ENCODE measurements at regions not wholly inside any gene's neighbourhood (a gene's known extent, or its start where the extent isn't known, plus 50 kb on each side); places are given as distances from the start of the nearest gene placed in this dataset.

- no peak for ATAC-seq
- no peaks in the 10 kb centered on the region for H3K79me2 ChIP-seq (replicated peaks; ENCODE audit: insufficient read depth)
- no peak overlapping the region for H3K27ac ChIP-seq (ENCODE audit: low read depth)
- Mint-ChIP-seq H3K36me3 (ENCODE audit: low read depth) (no peaks in the 10 kb centered on the region), H3K4me3 (no peak overlapping the region), H3K9me3 (no peaks in the 10 kb centered on the region), H3K4me1 (peaks cover 14% of the 10 kb centered on the region), H3K27ac (no peak overlapping the region), H3K27me3 (ENCODE audit: insufficient read depth, low read depth, poor library complexity) (no peaks in the 10 kb centered on the region)
- TF ChIP-seq CREB1 (CRISPR knock-in tag; IDR thresholded peaks at IDR 0.05; ENCODE audit: low read depth) (no peak), JUNB (IDR thresholded peaks at IDR 0.05; ENCODE audit: unreplicated experiment) (no peak), EZH2phosphoT487 (IDR thresholded peaks at IDR 0.05; ENCODE audit: unreplicated experiment) (no peak), ZNF331 (CRISPR knock-in tag; IDR thresholded peaks at IDR 0.05; ENCODE audit: low read depth) (no peak), ETS1 (IDR thresholded peaks at IDR 0.05) (no peak), POLR2AphosphoS5 (IDR thresholded peaks at IDR 0.05; ENCODE audit: low read depth) (no peak), STAT1 (IDR thresholded peaks at IDR 0.05; ENCODE audit: unreplicated experiment) (no peak), ZNF114 (CRISPR knock-in tag; IDR thresholded peaks at IDR 0.05) (no peak), EZH2 (IDR thresholded peaks at IDR 0.05; ENCODE audit: low read depth, unreplicated experiment) (no peak), NANOG (IDR thresholded peaks at IDR 0.05; ENCODE audit: borderline replicate concordance) (no peak), CTCF (conservative IDR thresholded peaks at IDR 0.05; ENCODE audit: low read depth in 2 of 2) (no peak)
- TF ChIP-seq, protein P1, sequence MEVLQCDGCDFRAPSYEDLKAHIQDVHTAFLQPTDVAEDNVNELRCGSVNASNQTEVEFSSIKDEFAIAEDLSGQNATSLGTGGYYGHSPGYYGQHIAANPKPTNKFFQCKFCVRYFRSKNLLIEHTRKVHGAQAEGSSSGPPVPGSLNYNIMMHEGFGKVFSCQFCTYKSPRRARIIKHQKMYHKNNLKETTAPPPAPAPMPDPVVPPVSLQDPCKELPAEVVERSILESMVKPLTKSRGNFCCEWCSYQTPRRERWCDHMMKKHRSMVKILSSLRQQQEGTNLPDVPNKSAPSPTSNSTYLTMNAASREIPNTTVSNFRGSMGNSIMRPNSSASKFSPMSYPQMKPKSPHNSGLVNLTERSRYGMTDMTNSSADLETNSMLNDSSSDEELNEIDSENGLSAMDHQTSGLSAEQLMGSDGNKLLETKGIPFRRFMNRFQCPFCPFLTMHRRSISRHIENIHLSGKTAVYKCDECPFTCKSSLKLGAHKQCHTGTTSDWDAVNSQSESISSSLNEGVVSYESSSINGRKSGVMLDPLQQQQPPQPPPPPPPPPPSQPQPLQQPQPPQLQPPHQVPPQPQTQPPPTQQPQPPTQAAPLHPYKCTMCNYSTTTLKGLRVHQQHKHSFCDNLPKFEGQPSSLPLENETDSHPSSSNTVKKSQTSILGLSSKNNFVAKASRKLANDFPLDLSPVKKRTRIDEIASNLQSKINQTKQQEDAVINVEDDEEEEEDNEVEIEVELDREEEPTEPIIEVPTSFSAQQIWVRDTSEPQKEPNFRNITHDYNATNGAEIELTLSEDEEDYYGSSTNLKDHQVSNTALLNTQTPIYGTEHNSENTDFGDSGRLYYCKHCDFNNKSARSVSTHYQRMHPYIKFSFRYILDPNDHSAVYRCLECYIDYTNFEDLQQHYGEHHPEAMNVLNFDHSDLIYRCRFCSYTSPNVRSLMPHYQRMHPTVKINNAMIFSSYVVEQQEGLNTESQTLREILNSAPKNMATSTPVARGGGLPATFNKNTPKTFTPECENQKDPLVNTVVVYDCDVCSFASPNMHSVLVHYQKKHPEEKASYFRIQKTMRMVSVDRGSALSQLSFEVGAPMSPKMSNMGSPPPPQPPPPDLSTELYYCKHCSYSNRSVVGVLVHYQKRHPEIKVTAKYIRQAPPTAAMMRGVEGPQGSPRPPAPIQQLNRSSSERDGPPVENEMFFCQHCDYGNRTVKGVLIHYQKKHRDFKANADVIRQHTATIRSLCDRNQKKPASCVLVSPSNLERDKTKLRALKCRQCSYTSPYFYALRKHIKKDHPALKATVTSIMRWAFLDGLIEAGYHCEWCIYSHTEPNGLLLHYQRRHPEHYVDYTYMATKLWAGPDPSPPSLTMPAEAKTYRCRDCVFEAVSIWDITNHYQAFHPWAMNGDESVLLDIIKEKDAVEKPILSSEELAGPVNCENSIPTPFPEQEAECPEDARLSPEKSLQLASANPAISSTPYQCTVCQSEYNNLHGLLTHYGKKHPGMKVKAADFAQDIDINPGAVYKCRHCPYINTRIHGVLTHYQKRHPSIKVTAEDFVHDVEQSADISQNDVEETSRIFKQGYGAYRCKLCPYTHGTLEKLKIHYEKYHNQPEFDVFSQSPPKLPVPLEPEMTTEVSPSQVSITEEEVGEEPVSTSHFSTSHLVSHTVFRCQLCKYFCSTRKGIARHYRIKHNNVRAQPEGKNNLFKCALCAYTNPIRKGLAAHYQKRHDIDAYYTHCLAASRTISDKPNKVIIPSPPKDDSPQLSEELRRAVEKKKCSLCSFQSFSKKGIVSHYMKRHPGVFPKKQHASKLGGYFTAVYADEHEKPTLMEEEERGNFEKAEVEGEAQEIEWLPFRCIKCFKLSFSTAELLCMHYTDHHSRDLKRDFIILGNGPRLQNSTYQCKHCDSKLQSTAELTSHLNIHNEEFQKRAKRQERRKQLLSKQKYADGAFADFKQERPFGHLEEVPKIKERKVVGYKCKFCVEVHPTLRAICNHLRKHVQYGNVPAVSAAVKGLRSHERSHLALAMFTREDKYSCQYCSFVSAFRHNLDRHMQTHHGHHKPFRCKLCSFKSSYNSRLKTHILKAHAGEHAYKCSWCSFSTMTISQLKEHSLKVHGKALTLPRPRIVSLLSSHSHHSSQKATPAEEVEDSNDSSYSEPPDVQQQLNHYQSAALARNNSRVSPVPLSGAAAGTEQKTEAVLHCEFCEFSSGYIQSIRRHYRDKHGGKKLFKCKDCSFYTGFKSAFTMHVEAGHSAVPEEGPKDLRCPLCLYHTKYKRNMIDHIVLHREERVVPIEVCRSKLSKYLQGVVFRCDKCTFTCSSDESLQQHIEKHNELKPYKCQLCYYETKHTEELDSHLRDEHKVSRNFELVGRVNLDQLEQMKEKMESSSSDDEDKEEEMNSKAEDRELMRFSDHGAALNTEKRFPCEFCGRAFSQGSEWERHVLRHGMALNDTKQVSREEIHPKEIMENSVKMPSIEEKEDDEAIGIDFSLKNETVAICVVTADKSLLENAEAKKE (CRISPR knock-in tag; IDR thresholded peaks at IDR 0.05), result no peak
- TF ChIP-seq, protein P2, sequence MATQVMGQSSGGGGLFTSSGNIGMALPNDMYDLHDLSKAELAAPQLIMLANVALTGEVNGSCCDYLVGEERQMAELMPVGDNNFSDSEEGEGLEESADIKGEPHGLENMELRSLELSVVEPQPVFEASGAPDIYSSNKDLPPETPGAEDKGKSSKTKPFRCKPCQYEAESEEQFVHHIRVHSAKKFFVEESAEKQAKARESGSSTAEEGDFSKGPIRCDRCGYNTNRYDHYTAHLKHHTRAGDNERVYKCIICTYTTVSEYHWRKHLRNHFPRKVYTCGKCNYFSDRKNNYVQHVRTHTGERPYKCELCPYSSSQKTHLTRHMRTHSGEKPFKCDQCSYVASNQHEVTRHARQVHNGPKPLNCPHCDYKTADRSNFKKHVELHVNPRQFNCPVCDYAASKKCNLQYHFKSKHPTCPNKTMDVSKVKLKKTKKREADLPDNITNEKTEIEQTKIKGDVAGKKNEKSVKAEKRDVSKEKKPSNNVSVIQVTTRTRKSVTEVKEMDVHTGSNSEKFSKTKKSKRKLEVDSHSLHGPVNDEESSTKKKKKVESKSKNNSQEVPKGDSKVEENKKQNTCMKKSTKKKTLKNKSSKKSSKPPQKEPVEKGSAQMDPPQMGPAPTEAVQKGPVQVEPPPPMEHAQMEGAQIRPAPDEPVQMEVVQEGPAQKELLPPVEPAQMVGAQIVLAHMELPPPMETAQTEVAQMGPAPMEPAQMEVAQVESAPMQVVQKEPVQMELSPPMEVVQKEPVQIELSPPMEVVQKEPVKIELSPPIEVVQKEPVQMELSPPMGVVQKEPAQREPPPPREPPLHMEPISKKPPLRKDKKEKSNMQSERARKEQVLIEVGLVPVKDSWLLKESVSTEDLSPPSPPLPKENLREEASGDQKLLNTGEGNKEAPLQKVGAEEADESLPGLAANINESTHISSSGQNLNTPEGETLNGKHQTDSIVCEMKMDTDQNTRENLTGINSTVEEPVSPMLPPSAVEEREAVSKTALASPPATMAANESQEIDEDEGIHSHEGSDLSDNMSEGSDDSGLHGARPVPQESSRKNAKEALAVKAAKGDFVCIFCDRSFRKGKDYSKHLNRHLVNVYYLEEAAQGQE (IDR thresholded peaks at IDR 0.05; ENCODE audit: unreplicated experiment), result no peak
- no peak for DNase-seq (ENCODE audit: low spot score)
- no peak overlapping the region for H3K4me2 ChIP-seq
- no peaks in the 10 kb centered on the region for H3K4me1 ChIP-seq (ENCODE audit: insufficient read depth)
- no peak overlapping the region for H3K4me3 ChIP-seq
- no peaks in the 10 kb centered on the region for H3F3A ChIP-seq (replicated peaks; ENCODE audit: low read depth)
- H3K9me2 ChIP-seq (ENCODE audit: insufficient read depth), result no peaks in the 10 kb centered on the region
- no peaks in the 10 kb centered on the region for H4K20me1 ChIP-seq (replicated peaks; ENCODE audit: insufficient read depth)
- no peak overlapping the region for H2AFZ ChIP-seq
- no peaks in the 10 kb centered on the region for H3K36me3 ChIP-seq (ENCODE audit: insufficient read depth)
- H3K27me3 ChIP-seq (ENCODE audit: insufficient read depth), result no peaks in the 10 kb centered on the region
Observed at GRCh38 chr14:79947440-79948054, 263.8 kb downstream of the DIO2 start.
